ENCODE measurements at regions not wholly inside any gene's neighbourhood (a gene's known extent, or its start where the extent isn't known, plus 50 kb on each side); places are given as distances from the start of the nearest gene placed in this dataset.

GRCh38 chr1:195193134-195193533 lies 1415.1 kb downstream of the KCNT2 start:
- CTCF ChIA-PET: no interaction called here
- no peak for DNase-seq (ENCODE audit: low read depth in 1 of 2, low spot score in 1 of 2)

GRCh38 chr1:195188821-195189220 lies 1419.4 kb downstream of the KCNT2 start:
- 55% methylated on average over 3 of the region's 3 CpGs for WGBS (ENCODE audit: missing lambda C conversion rate)
- Histone ChIP-seq H3K4me3 (no peak overlapping the region), H3K27ac (no peak overlapping the region), H3K4me1 (no peaks in the 10 kb centered on the region), H3K4me2 (no peak overlapping the region), H3K9me3 (no peaks in the 10 kb centered on the region)
- FAIRE-seq (no peak), ATAC-seq (no peak), DNase-seq (ENCODE audit: low read depth in 1 of 2, low spot score in 1 of 2) (no peak)
- TF ChIP-seq NPAS2 (CRISPR knock-in tag; IDR thresholded peaks at IDR 0.05; ENCODE audit: borderline replicate concordance) (no peak), PBX3 (IDR thresholded peaks at IDR 0.05) (no peak), MAFK (IDR thresholded peaks at IDR 0.05; ENCODE audit: partially characterized antibody) (no peak), MYC (IDR thresholded peaks at IDR 0.05; ENCODE audit: borderline replicate concordance, low read length) (no peak), RCOR1 (IDR thresholded peaks at IDR 0.05; ENCODE audit: low read depth, low read length) (no peak), JUN (IDR thresholded peaks at IDR 0.05) (no peak), ZNF302 (CRISPR knock-in tag; IDR thresholded peaks at IDR 0.05) (no peak), CEBPB (IDR thresholded peaks at IDR 0.05) (no peak), HMGXB4 (CRISPR knock-in tag; IDR thresholded peaks at IDR 0.05; ENCODE audit: borderline replicate concordance) (no peak), FOSB (CRISPR knock-in tag; IDR thresholded peaks at IDR 0.05) (no peak), BHLHE40 (IDR thresholded peaks at IDR 0.05; ENCODE audit: low read depth, low read length) (no peak), RAD21 (conservative IDR thresholded peaks at IDR 0.05 in 1 of 2, IDR thresholded peaks at IDR 0.05 in 1 of 2) (no peak), FOSL2 (IDR thresholded peaks at IDR 0.05) (no peak), FOSL2 (CRISPR knock-in tag; IDR thresholded peaks at IDR 0.05) (no peak), HOXB5 (CRISPR knock-in tag; IDR thresholded peaks at IDR 0.05) (no peak), RFX5 (IDR thresholded peaks at IDR 0.05) (no peak), BCL3 (IDR thresholded peaks at IDR 0.05) (no peak)
- ChIA-PET CTCF (interaction anchor here (1.5 kb wide), 1 partner anchor 14 kb away, joined by 4 read pairs; no protein-coding TSS in a partner anchor), POLR2A (no interaction called here)

More at GRCh38 chr1:195193134-195193533, 1415.1 kb downstream of the KCNT2 start:
- no peaks in the 10 kb centered on the region for H3K4me1 ChIP-seq
- no peak overlapping the region for H3K4me2 ChIP-seq
- peak; percentile 51 for FAIRE-seq
- H3K4me3 ChIP-seq: no peak overlapping the region
- no peak for ATAC-seq
- POLR2A ChIA-PET: no interaction called here
- H3K27ac ChIP-seq: no peak overlapping the region
- 38% methylated on average over 3 of the region's 3 CpGs for WGBS (ENCODE audit: missing lambda C conversion rate)
- H3K9me3 ChIP-seq: no peaks in the 10 kb centered on the region
- no peak for TF ChIP-seq NR3C1 (IDR thresholded peaks at IDR 0.05)
- no peak for TF ChIP-seq CTCF (IDR thresholded peaks at IDR 0.05)
- no peak for TF ChIP-seq GATA3 (IDR thresholded peaks at IDR 0.05; ENCODE audit: borderline replicate concordance)
- TF ChIP-seq RNF2 (IDR thresholded peaks at IDR 0.05; ENCODE audit: borderline replicate concordance, low read depth): no peak
- TF ChIP-seq ESRRA (IDR thresholded peaks at IDR 0.05; ENCODE audit: borderline replicate concordance, low read length): no peak
- TF ChIP-seq FOSB (CRISPR knock-in tag; IDR thresholded peaks at IDR 0.05): no peak
- TF ChIP-seq BHLHE40 (IDR thresholded peaks at IDR 0.05; ENCODE audit: low read depth, low read length): no peak
- no peak for TF ChIP-seq SREBF2 (IDR thresholded peaks at IDR 0.05)

Measured in A549 (cell line).